NCI-H1694 (cell line): ENCODE measurements at regions not wholly inside any gene's neighbourhood (a gene's known extent, or its start where the extent isn't known, plus 50 kb on each side); places are given as distances from the start of the nearest gene placed in this dataset.

Source experiments
- DNase-seq: peaks from one replicate; lab custom pipeline; 2025; lab: John Stamatoyannopoulos, UW

GRCh38 chr10:130799532-130799931, 512.0 kb downstream of the TCERG1L start:
- DNase-seq: no peak

- no peak for DNase-seq
Measured at GRCh38 chr10:130800281-130800680, 511.2 kb downstream of the TCERG1L start.

GRCh38 chr10:130801276-130801675, 510.2 kb downstream of the TCERG1L start:
- no peak for DNase-seq

GRCh38 chr10:130801784-130802183, 509.7 kb downstream of the TCERG1L start:
- no peak for DNase-seq

- DNase-seq: no peak
Measured at GRCh38 chr10:130802301-130802700, 509.2 kb downstream of the TCERG1L start.

GRCh38 chr10:130804281-130804680, 507.2 kb downstream of the TCERG1L start:
- DNase-seq: no peak

- DNase-seq: no peak
Measured at GRCh38 chr10:130804778-130805634, 506.5 kb downstream of the TCERG1L start.

- no peak for DNase-seq
Measured at GRCh38 chr10:130805635-130806030, 505.9 kb downstream of the TCERG1L start.

- DNase-seq: no peak
Measured at GRCh38 chr10:130806426-130806825, 505.1 kb downstream of the TCERG1L start.

- no peak for DNase-seq
Measured at GRCh38 chr10:130807096-130807495, 504.4 kb downstream of the TCERG1L start.

GRCh38 chr10:130807721-130808120, 503.8 kb downstream of the TCERG1L start:
- DNase-seq: no peak

- DNase-seq: no peak
Measured at GRCh38 chr10:130808243-130808642, 503.3 kb downstream of the TCERG1L start.

- no peak for DNase-seq
Measured at GRCh38 chr10:130808686-130809085, 502.8 kb downstream of the TCERG1L start.

- DNase-seq: no peak
Measured at GRCh38 chr10:130809181-130809580, 502.3 kb downstream of the TCERG1L start.

- DNase-seq: no peak
Measured at GRCh38 chr10:130809761-130810515, 501.6 kb downstream of the TCERG1L start.

GRCh38 chr10:130810856-130811255, 500.7 kb downstream of the TCERG1L start:
- DNase-seq: no peak

- no peak for DNase-seq
Measured at GRCh38 chr10:130812381-130813148, 499.0 kb downstream of the TCERG1L start.

- no peak for DNase-seq
Measured at GRCh38 chr10:130814610-130815009, 496.9 kb downstream of the TCERG1L start.

GRCh38 chr10:130816116-130816901, 495.2 kb downstream of the TCERG1L start:
- no peak for DNase-seq

GRCh38 chr10:130817046-130817624, 494.4 kb downstream of the TCERG1L start:
- no peak for DNase-seq

- DNase-seq: no peak
Measured at GRCh38 chr10:130817674-130818073, 493.8 kb downstream of the TCERG1L start.
